Left lung (tissue), 4 donors: ENCODE measurements at regions not wholly inside any gene's neighbourhood (a gene's known extent, or its start where the extent isn't known, plus 50 kb on each side); places are given as distances from the start of the nearest gene placed in this dataset.

Experiments
- ATAC-seq: fragments of 200-7000 bp; cut with Tn5 transposase; one replicate; pipeline ENCODE4 v1.9.1; 2020; ENCODE audit warnings: moderate library complexity
- DNase-seq, 4 donors: peaks; one replicate each; pipeline ENCODE4 v3.0.0-alpha.2; 2013 to 2020
- H3K27ac ChIP-seq, 2 donors: fragments of 200-600 bp; sonication (generic) in 1 of 2; one replicate each; pipeline versions ENCODE4 v1.5.0 to v1.8.0; 2020 to 2021
- H3K27me3 ChIP-seq, 2 donors: fragments of 200-600 bp; sonication (generic) in 1 of 2; one replicate each; pipeline versions ENCODE4 v1.5.0 to v1.8.0; 2020 to 2021
- H3K36me3 ChIP-seq, 2 donors: fragments of 200-600 bp; sonication (generic) in 1 of 2; one replicate each; pipeline versions ENCODE4 v1.5.0 to v1.8.0; 2020 to 2021
- H3K4me1 ChIP-seq, 2 donors: fragments of 200-600 bp; one replicate each; pipeline ENCODE4 v1.8.0; 2021
- H3K4me3 ChIP-seq, 2 donors: fragments of 200-600 bp; sonication (generic) in 1 of 2; one replicate each; pipeline versions ENCODE4 v1.5.0 to v1.8.0; 2020 to 2021; ENCODE audit warnings: mild to moderate bottlenecking in 1 of 2
- H3K9me3 ChIP-seq, 2 donors: fragments of 200-600 bp; sonication (generic) in 1 of 2; one replicate each; pipeline versions ENCODE4 v1.5.0 to v1.8.0; 2020 to 2021
- CTCF ChIP-seq, 2 donors: fragments of 200-600 bp; sonication (generic) in 1 of 2; IDR thresholded peaks; one replicate each; pipeline versions ENCODE4 v1.5.0 to v1.8.0; 2021; ENCODE audit warnings: antibody characterized with exemption in 2 of 2
- intact Hi-C, 2 donors: fragments of 100-400 bp; cut with DNase I; formaldehyde crosslinking; loops; one replicate each; pipeline versions ENCODE4 v1.11.2 to v1.14.2; 2022
- donor health status: DM: no; HTN: yes; CAD: no.
- donor health status: DM: no; HTN: no; CAD: no.

DNA sequence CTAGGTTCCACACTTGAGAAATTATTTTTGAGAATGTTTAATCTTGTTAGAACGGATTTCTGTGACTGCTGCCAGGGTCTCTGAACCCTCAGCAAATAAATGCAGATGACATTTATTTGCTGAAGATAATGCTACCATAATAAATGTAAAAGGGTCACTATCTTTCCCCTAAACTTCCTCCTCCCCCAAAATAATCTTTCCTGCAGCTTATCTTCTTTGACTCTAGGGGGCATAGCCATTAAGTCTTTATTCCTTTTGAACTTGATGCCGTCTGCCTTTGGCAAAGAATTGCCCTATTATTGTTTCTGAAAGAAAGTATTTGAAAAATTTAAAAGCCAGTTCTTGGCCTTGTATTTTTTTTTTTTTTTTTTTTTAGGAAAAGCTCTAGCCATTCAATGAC, 63.6 kb upstream of the ACSL3 start:
- no peak for DNase-seq
- H3K36me3 ChIP-seq: no peaks in the 10 kb centered on the region
- H3K4me1 ChIP-seq: peaks cover 8 to 48% of the 10 kb centered on the region in 2 donors
- no peaks in the 10 kb centered on the region for H3K27me3 ChIP-seq
- peak overlapping the region in 1 of 2 donors; percentile 69 for H3K27ac ChIP-seq
- no peaks in the 10 kb centered on the region for H3K9me3 ChIP-seq
- TF ChIP-seq CTCF (IDR thresholded peaks at IDR 0.05): peak in 1 of 2 donors; percentile 18
- peak; percentile 68 for ATAC-seq
- H3K4me3 ChIP-seq: no peak overlapping the region
- intact Hi-C loops: loop anchor here in 1 of 2 donors (10.0 kb wide), 1 partner anchor 92 kb away; no protein-coding TSS in a partner anchor

GRCh38 chr2:222797871-222798270, 63.0 kb upstream of the ACSL3 start:
- Histone ChIP-seq H3K9me3 (no peaks in the 10 kb centered on the region), H3K36me3 (no peaks in the 10 kb centered on the region), H3K4me1 (peaks cover 7 to 42% of the 10 kb centered on the region in 2 donors), H3K27me3 (no peaks in the 10 kb centered on the region), H3K27ac (peak overlapping the region in 1 of 2 donors; percentile 69), H3K4me3 (no peak overlapping the region)
- no peak for DNase-seq
- ATAC-seq: peak; percentile 49
- intact Hi-C loops: loop anchor here in 1 of 2 donors (10.0 kb wide), 1 partner anchor 93 kb away; no protein-coding TSS in a partner anchor
- no peak for TF ChIP-seq CTCF (IDR thresholded peaks at IDR 0.05)

GRCh38 chr2:222798528-222798927, 62.3 kb upstream of the ACSL3 start:
- Histone ChIP-seq H3K9me3 (no peaks in the 10 kb centered on the region), H3K36me3 (no peaks in the 10 kb centered on the region), H3K4me1 (peaks cover 7 to 40% of the 10 kb centered on the region in 2 donors), H3K4me3 (no peak overlapping the region), H3K27me3 (no peaks in the 10 kb centered on the region), H3K27ac (peak overlapping the region in 1 of 2 donors; percentile 69)
- TF ChIP-seq CTCF (IDR thresholded peaks at IDR 0.05): no peak
- intact Hi-C loops: loop anchor here in 1 of 2 donors (10.0 kb wide), 1 partner anchor 94 kb away; no protein-coding TSS in a partner anchor
- no peak for ATAC-seq
- no peak for DNase-seq

GRCh38 chr2:222799262-222799918, 61.4 kb upstream of the ACSL3 start:
- Histone ChIP-seq H3K4me1 (peaks cover 7 to 40% of the 10 kb centered on the region in 2 donors), H3K9me3 (no peaks in the 10 kb centered on the region), H3K4me3 (no peak overlapping the region), H3K36me3 (no peaks in the 10 kb centered on the region), H3K27ac (no peak overlapping the region), H3K27me3 (no peaks in the 10 kb centered on the region)
- no peak for DNase-seq
- ATAC-seq: no peak
- intact Hi-C loops: loop anchor here in 1 of 2 donors (10.0 kb wide), 1 partner anchor 95 kb away; no protein-coding TSS in a partner anchor
- no peak for TF ChIP-seq CTCF (IDR thresholded peaks at IDR 0.05)

GRCh38 chr2:222802514-222803196, 58.2 kb upstream of the ACSL3 start:
- H3K27me3 ChIP-seq: no peaks in the 10 kb centered on the region
- intact Hi-C loops: no loop called here
- no peak overlapping the region for H3K27ac ChIP-seq
- no peak for DNase-seq
- H3K36me3 ChIP-seq: no peaks in the 10 kb centered on the region
- H3K9me3 ChIP-seq: no peaks in the 10 kb centered on the region
- no peak for TF ChIP-seq CTCF (IDR thresholded peaks at IDR 0.05)
- H3K4me1 ChIP-seq: peaks cover 7 to 34% of the 10 kb centered on the region in 2 donors
- no peak overlapping the region for H3K4me3 ChIP-seq
- no peak for ATAC-seq
